GM10266 (cell line): ENCODE measurements at regions not wholly inside any gene's neighbourhood (a gene's known extent, or its start where the extent isn't known, plus 50 kb on each side); places are given as distances from the start of the nearest gene placed in this dataset.
"Not testable (repeated sequence)": the region's sequence is repeated elsewhere in the genome, so short reads cannot be mapped to it uniquely, and the experiment has no call there.

Source experiments
- DNase-seq: peaks from one replicate; pipeline ENCODE4 v3.0.0; 2012; ENCODE audit errors: extremely low spot score
- CTCF ChIP-seq: IDR thresholded peaks from 2 replicates; pipeline ENCODE4 v1.5.1; 2012; ENCODE audit warnings: mild to moderate bottlenecking, low read depth; ENCODE audit not compliant: control insufficient read depth, insufficient read depth; ENCODE audit errors: missing control alignments

- no peak for TF ChIP-seq CTCF
- DNase-seq: no peak
These were observed 477.9 kb downstream of the ATP23 start for GRCh38 chr12:58419196-58419760.

- DNase-seq: no peak
- no peak for TF ChIP-seq CTCF
These were observed 478.5 kb downstream of the ATP23 start for GRCh38 chr12:58419905-58420304.

GRCh38 chr12:58420503-58420902 is 479.1 kb downstream of the ATP23 start:
- no peak for DNase-seq
- no peak for TF ChIP-seq CTCF

- no peak for DNase-seq
- TF ChIP-seq CTCF: no peak
These were observed 480.6 kb downstream of the ATP23 start for GRCh38 chr12:58421990-58422389.

- TF ChIP-seq CTCF: no peak
- DNase-seq: no peak
These were observed 483.5 kb downstream of the ATP23 start for GRCh38 chr12:58424735-58425392.

GRCh38 chr12:58425481-58426392 is 484.4 kb downstream of the ATP23 start:
- TF ChIP-seq CTCF: no peak
- DNase-seq: peak; percentile 25

- not testable (repeated sequence) for DNase-seq
These were observed 485.1 kb downstream of the ATP23 start for GRCh38 chr12:58426437-58426836.
